HG02798 (cell line): ENCODE measurements at regions not wholly inside any gene's neighbourhood (a gene's known extent, or its start where the extent isn't known, plus 50 kb on each side); places are given as distances from the start of the nearest gene placed in this dataset.
A peak's percentile ranks its signal among the peaks of the same experiment; 100 is the strongest.
"Not testable (repeated sequence)": the region's sequence is repeated elsewhere in the genome, so short reads cannot be mapped to it uniquely, and the experiment has no call there.

Experiments
- ATAC-seq: cut with Tn5 transposase; IDR thresholded peaks from one replicate; pipeline ENCODE4 v1.9.1; 2021; ENCODE audit warnings: mild to moderate bottlenecking; ENCODE audit not compliant: unreplicated experiment, poor library complexity

- no peak for ATAC-seq
Measured at GRCh38 chr4:91989914-91990313, 313.9 kb upstream of the GRID2 start.

- peak; percentile 82 for ATAC-seq
Measured at GRCh38 chr4:91990726-91991125, 313.0 kb upstream of the GRID2 start.

- ATAC-seq: no peak
Measured at GRCh38 chr4:91997045-91997444, 306.7 kb upstream of the GRID2 start.

GRCh38 chr4:92012899-92013867 is 290.6 kb upstream of the GRID2 start:
- ATAC-seq: no peak

GRCh38 chr4:92014067-92014466 is 289.7 kb upstream of the GRID2 start:
- no peak for ATAC-seq

GRCh38 chr4:92021203-92021602 is 282.6 kb upstream of the GRID2 start:
- ATAC-seq: no peak

GRCh38 chr4:92021788-92022187 is 282.0 kb upstream of the GRID2 start:
- no peak for ATAC-seq

GRCh38 chr4:92028830-92029229 is 274.9 kb upstream of the GRID2 start:
- not testable (repeated sequence) for ATAC-seq

- ATAC-seq: no peak
Measured at GRCh38 chr4:92031825-92032224, 271.9 kb upstream of the GRID2 start.

- peak; percentile 42 for ATAC-seq
Measured at GRCh38 chr4:92035666-92036065, 268.1 kb upstream of the GRID2 start.

- ATAC-seq: no peak
Measured at GRCh38 chr4:92045718-92046117, 258.0 kb upstream of the GRID2 start.

- ATAC-seq: no peak
Measured at GRCh38 chr4:92047209-92047875, 256.4 kb upstream of the GRID2 start.

- no peak for ATAC-seq
Measured at GRCh38 chr4:92050875-92051274, 252.9 kb upstream of the GRID2 start.

GRCh38 chr4:92059615-92060014 is 244.2 kb upstream of the GRID2 start:
- no peak for ATAC-seq

- ATAC-seq: no peak
Measured at GRCh38 chr4:92060333-92060732, 243.4 kb upstream of the GRID2 start.

GRCh38 chr4:92064574-92064973 is 239.2 kb upstream of the GRID2 start:
- no peak for ATAC-seq

- ATAC-seq: no peak
Measured at GRCh38 chr4:92066485-92066884, 237.3 kb upstream of the GRID2 start.

GRCh38 chr4:92071587-92071986 is 232.2 kb upstream of the GRID2 start:
- ATAC-seq: no peak

GRCh38 chr4:92074839-92075238 is 228.9 kb upstream of the GRID2 start:
- ATAC-seq: no peak

- peak; percentile 25 for ATAC-seq
Measured at GRCh38 chr4:92090887-92091286, 212.9 kb upstream of the GRID2 start.

- ATAC-seq: peak; percentile 55
Measured at GRCh38 chr4:92091335-92091734, 212.4 kb upstream of the GRID2 start.
